Inflammatory macrophage treated with lipopolysaccharide for 4 hours (primary cell): ENCODE measurements at regions not wholly inside any gene's neighbourhood (a gene's known extent, or its start where the extent isn't known, plus 50 kb on each side); places are given as distances from the start of the nearest gene placed in this dataset.

Experiments
- DNase-seq: peaks from one replicate; pipeline ENCODE4 v3.0.0-alpha.2; 2020

DNA sequence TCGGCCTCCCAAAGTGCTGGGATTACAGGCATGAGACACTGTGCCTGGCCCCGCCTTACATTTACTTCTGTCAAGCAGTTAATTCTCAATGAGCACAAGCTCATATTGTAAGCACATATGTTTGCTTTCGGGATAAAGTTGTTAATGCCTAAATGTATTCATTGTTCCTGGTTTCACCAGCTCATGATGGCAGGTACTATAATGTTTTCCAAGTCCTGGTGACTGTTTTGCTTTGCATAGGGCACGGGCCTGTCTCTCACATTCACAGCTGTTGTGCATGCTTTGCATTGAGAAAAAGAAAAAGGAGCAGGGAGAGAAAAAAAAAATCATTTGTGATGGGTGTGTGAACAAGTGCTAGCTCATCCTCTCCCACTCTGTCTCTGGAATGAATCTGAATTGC lies 661.2 kb upstream of the TENM3 start:
- no peak for DNase-seq

DNA sequence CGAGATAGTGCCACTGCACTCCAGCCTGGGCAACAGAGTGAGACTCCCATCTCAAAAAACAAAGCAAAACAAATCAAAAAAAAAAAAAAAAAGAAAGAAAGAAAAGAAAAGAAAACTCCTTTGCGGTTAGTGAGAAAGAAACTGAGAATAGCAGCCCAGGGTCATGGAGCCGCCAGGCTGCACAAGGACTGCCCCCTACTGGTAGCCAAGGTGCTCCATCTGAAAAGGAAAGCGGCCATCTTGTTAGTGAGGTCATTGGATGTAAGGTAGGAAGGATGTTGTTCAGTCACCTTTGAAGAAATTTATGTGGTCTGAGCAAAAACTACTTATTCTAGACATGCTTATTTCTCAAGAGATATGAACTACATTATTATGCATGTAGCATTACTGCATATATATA lies 660.6 kb upstream of the TENM3 start:
- no peak for DNase-seq

DNA sequence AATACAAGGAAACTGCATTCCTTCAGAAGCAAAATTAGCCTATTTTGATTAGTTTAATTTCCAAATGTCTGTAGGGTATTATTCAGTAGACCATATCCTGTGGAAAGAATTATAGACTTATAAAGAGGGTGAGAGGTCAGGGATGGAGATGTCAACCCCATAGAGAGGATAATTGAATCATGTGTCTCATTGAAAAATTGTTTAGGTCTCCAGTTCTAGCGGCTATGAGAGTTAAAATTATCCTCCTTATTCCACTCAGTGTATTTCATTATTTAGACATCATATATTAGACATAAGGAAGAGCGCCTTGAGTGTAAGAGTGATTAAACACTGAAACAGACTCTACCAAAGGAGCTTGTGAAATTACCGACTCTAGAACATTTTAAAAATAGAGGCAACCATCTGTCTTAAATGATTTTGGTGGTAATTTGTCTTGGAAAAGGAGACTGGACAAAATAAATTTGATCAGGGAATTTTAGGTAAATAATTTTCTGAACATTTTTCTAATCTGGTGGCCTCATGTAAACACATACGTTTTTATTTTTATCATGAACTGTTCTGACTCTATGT lies 654.4 kb upstream of the TENM3 start:
- DNase-seq, result no peak

DNA sequence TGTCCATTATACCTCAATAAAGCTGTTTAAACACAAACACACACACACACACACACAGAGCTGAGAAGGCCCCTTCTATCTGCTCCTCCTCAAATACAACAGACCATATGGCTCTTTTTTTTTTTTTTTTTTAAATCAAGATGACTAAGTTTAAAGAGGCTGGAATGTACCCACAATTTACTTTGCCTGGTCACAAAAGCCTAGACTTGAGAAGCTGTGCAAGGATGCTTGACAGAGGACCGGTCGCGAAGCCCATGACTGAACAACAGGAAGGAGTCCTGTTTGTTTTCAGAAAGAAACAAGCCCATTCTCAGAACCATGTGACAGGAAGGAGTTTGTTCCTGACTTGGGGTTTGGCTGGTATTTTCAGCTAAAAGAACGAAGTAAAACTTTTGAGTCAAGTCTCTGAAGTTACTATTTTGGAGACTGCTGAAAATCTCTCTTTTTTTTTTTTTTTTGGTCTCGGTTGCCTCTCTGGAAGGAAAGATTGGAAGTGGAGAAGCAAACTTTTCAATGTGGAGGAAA lies 650.9 kb upstream of the TENM3 start:
- no peak for DNase-seq

DNA sequence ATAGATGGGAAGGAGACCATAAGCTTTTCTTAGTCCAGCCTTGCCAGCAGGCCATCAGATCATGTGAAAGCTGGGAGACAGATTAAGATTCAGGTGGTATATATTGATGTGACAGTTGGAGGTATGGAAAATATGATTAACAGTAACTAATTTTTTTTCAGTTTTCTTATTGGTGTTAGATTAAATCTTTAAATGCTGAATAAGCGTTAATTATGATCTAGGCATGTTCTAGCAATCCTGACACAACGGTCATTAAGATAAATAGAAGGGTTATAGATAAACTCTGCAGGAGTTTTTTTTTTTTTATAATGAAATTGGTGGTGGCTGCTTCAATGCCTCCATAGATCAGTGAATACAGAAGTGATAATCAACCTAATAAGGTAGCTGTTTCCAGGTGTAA lies 649.5 kb upstream of the TENM3 start:
- DNase-seq, result no peak

DNA sequence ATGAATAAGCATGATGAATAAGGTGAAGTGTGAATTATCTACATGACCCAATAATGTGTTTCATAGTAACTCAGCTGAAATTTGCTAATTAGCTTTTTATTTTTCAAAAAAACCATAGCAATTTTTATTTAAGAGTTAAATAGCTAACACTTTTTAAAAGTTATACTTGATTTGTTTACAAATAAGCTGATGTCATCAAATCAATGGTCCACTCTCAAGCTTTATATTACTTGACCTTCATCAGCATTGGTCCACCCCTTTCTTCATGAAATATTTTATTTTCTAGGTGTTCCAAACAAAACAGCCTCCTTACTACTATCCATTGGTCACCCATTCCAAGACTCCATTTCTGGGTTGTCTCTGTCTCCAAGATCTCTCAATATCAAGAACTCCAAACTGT lies 649.0 kb upstream of the TENM3 start:
- DNase-seq, result no peak

DNA sequence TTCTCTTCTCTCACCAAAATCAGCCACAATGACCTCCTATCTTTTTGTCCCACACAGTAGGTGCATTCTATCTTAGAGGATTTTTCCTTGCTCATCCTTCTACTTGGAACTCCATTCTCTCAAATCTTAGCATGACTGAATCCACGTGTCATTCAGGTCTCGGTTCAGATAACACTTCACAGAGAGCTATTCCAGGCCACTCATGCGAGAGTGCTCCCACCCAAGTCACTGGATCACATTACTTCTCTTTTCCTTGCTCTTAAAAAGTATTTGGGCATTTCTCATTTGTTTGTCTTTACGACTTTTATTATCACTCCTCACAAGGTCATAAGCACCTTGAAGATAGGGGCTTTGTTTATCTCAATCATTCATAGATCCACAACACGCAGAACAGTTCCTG lies 647.5 kb upstream of the TENM3 start:
- no peak for DNase-seq

DNA sequence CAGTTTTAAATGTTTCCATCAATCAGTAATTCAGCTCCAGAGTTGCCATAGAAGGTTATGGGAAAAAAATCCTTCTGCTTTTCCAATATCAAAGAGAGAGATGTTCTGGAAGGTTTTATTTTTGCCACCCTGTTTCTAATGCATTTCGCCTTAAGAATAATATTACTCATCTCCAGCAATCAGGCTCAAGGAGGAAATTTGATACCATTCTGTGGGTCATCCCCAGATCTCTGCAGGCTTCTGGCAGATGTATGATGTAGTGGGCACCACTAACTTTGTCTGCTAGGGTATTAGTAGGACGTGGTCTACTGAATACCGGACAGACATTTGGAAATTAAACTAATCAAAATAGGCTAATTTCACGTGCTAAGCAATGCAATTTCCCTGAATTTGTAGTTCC lies 645.4 kb upstream of the TENM3 start:
- no peak for DNase-seq

DNA sequence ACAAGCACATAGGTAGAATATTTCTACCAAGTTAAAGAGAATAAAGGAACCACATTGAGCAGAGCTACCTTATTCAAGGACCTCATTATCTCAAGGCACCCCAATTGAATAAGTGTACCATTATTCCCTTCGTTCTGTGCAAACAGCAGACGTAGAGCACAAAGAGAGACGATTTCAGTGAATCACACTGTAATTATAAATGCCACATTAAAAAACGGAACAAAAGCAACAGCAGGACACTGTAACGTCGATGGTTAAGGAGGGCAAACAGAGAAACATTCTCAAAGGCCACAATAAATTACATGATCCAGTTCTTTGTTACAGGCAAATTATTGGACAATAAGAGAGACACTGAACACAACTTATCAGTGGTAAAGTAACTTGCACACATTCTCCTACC lies 644.1 kb upstream of the TENM3 start:
- DNase-seq, result no peak

DNA sequence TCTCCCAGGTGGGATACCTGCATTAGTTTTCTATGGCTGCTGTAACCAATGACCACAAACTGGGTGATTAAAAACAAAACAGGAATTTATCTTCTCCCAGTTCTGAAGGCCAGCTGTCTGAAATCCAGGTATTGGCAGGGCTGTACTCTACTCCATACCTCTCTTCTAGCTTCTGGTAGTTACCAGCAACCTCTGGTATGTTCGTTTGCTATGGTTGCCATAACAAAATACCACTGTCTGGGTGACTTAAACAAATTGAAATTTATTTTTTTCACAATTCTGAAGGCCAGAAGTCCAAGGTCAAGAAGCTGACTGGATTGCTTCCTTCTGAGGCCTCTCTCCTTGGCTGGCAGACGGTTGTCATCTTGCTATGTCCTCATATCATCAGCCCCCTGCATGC lies 642.1 kb upstream of the TENM3 start:
- no peak for DNase-seq

DNA sequence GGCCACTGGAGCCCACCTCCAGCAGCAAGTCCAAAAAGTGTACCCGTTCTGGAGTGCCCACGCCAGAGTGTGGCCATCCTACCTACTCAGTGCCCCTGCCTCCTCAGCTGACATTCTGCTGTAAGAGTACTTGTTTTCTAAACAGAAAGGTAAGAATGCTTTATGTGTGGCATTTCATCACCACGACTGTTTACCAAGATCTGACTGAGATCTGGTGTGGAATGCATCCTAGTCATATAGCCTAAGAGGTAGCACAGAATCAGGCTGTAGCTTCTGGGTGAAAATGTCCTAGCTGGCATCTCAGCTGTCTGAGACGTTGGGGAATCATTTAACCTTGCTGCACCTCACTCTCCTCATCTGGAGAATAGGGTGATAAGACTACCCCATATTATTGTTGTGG lies 638.7 kb upstream of the TENM3 start:
- no peak for DNase-seq

DNA sequence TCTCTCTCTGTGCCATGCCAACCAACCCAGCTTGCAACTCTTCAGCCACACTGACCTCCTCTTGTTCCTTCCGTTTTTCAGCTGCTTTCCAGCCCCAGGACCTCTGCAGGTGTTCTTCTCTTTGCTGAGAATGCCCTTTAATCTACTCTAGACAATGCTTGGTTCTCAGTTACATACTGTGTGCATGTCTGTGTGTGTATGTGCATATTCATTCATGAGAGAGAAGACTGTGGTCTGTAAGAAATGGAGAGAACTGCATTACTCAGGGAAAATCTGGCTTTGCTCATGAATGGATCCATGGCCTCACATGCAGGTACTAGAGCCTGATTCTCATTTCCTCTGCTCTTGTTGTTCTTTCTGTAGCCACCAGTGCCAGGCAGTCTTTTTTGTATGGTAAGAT lies 636.9 kb upstream of the TENM3 start:
- DNase-seq, result no peak

DNA sequence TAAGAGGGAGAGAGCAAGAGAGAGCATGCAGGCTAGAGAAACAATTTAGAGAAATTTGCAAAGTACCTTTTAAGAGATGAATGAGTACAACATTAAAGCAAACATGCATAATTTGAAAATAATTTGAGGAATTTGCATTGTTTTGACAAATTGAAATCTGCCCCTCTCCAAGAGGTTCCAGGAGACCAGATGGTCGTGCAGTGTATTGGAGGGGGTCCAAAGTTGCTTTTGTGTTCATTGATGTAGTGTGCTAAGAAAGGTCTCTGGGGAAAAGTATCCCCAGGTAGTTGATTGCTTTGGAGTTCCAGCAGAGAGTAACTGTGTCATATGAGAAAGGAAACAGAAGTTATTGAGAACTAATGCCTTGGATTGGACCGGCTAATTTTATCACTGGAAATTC lies 635.0 kb upstream of the TENM3 start:
- DNase-seq, result no peak

DNA sequence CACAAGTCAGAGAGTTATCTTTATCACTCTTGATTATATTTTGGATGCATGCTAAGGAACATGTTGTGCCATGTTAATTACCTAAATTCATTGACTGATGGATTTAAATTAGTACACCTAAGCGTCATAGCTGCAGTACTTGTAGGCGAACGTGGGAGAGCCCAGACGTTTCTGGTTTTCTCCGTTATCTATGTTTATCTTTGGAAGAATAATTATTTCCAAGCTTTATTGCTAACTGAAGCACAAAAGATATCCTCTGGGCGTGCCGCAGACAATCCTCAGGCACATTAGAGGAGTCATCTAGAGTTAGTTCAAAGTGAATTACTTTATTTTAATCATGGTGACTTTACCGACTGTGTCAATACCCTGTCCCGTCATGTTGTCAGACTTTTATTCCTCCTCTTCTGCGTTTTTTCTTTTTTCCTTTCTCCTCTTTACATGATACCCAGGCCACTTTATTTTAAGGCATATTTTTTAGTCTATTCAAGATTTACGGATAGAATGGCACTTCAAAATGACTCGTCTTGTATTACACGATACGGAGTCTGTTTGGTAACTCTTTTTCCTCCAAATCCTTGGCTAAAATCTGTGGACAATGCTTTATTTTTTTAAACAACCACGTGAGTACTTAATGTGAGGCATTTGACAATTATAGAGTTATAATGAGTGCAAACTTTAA lies 632.0 kb upstream of the TENM3 start:
- DNase-seq, result no peak

DNA sequence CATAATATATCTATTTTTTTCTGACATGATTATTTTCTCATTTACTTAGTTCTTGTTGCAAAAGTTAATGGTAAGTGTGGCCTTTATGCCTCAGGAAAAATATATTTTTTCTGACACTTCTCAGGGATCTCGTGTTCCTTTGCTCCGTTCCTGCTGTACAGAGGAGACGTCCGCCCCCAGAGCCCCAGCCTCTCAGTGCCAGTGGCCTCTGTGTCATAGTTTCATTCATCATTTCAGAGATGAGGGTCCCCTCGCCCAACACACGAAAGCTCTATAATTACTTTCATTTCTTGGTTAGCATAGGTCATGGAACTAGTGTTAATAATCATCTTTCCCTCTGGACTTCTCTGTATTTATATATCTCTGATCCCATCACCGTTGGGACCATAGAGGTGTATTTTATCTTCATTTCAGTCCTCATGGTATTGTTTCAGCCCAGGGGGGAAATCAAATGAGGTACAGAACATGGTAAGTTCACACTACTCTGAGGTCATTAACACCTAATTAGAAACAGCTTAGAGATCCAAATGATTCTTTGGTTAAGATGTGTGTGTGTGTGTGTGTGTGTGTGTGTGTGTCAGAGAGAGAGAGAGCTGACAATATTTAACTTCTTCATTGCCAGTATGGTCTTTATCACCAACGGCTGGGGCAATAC lies 631.1 kb upstream of the TENM3 start:
- DNase-seq, result no peak

DNA sequence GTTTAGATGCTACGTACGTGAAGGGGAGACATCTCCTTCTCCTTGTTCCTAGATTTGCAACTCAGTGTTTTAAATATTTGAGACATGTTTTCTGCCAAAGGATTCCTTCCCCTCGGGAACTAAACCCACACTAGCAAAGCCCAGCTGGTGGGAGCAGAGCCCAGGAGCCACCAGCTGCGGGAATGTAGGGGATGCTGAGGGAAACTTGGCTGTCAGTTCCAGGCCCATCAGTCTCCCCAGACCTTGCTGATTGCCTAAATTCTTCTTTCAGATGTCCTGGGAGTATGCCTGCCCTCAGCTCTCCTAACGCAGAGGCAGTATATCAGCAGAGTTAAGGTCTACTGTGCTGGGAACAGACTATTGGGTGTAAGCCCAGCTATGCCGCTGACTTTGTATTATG lies 630.0 kb upstream of the TENM3 start:
- no peak for DNase-seq

DNA sequence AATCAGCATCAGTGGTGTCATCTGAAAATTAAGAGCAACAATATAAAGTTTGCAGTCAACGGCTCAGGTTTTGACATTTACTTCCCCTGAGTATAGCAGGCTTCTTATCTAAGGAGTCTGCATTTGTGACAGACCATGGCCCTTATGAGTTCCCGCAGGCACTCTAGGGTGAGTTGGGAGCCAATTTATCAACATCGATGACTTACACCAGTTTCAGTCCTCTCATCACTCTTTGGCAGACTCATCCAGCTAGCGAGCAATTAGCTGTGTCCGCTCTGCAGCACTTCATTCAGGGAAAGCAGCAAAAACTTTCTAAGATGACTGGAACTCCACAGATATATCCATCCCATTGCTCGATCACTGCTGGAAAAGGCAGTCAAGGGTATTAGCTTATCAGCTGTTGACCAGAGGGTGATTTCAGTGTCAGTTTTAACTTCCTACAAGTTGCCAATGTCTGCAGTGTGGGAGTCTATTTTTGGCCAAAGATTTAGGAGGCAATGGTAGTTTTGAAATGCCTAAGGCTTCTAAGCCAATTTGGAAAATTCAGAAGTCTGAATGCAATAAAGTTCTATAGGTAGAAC lies 625.1 kb upstream of the TENM3 start:
- DNase-seq, result no peak

DNA sequence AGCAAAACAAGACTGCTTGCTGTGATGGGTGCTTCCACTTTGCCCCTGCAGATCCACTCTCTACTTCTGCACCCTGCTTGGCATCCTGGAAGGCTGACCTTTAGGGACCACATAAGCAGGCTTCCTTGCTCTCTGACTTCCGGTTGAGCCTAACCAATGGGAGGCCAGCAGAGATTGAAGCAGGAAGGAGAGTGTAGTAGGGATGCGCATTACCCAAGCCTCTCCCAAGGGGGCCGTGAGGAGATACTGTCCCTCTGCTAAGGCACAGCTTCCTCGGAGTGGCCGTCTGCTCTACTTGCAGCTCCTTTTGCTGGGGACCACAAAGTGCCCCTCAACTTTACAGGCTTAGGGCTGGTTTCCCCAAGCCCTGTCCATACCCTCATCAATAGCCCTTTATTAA lies 624.3 kb upstream of the TENM3 start:
- DNase-seq, result no peak

DNA sequence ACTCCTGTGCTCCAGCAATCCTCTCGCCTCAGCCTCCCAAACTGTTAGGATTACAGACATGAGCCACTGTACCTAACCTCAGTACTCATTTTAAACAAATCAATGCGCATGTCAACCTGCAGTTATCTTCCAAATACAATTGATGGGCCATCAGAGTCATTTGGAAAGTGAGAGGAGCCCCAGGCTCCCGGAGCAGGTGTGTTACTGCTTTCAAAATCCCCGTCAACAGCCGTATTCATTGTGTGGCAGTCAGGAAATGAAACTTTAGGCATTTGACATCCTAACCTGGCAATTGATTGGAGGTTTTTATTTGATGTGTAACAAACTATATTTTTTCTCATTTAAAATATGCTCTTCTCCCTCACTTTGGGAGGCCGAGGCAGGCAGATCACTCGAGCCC lies 623.6 kb upstream of the TENM3 start:
- no peak for DNase-seq

DNA sequence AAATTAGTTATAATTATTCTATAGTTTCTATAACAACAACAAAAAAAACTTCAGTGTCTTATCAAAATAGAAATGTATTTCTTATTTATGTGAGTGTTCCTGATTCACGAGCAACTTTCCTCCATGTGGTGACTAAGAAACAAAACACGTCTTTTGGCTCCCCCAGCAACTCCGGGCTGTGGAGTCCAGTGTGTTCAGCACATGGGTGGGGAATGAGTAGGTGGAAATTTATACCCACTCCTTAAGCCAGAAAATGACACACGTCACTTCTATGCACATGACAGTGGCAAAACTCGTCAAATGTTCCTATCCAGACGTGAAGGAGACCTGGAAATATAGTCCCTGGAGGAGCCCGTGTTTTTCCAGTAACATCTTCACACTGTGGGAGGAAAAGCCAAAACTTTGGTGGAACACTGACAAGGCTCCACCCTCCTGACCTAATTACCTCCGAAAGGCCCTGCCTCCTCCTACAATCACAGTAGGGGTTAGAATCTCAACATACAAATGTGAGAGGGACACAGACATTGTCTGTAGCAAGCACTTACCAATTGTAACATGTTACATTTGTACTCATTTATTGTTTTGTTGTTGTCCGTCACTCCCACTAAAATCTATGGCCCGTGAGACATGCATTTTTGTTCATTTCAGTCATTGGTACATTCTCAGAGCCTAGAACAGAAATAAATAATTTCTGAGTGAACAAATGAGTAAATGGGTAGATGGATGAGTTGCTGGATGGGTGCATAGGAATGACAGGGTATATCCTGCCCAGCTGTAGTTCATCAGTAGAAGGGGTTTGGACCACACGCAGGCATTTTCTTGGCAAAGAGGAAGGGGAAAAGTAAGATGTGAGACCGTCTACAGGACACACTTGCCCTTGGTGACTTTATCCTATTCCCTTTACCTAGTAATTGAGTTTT lies 605.8 kb upstream of the TENM3 start:
- DNase-seq, result no peak

DNA sequence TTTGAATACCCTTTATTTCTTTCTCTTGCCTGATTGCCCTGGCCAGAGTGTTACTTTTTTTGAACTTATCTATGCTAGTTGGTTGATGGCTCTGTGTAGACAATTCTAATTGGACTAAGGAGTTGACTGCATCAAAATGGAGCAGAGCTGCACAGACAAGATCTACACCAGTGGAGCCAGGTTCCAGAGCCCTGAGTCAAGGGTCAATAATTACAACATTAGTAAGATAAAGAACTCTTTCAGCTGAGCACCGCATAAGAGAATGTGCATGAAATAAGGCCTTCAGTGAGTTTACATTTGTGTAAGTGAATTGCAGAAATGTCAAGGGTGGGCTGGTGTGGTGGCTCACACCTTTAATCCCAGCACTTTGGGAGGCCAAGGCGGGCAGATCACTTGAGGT lies 599.7 kb upstream of the TENM3 start:
- no peak for DNase-seq

DNA sequence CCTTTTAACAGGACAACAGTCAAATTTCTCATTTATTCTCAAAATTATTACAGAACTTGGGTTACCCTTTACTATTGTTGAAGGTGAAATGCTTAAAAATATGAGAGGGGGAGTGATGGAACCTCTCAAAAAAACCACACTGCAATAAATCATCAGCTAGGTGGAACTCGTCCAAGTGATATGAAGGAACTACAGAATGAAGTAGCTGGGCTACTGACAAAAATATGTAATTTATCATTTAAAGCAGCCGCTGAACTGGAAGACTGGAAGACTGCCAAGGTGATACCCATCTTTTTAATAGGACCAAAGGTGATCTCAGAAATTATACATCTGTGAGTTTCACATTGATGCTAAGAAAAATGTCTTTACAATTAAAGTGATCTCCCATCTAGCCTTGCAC lies 597.7 kb upstream of the TENM3 start:
- DNase-seq, result no peak

DNA sequence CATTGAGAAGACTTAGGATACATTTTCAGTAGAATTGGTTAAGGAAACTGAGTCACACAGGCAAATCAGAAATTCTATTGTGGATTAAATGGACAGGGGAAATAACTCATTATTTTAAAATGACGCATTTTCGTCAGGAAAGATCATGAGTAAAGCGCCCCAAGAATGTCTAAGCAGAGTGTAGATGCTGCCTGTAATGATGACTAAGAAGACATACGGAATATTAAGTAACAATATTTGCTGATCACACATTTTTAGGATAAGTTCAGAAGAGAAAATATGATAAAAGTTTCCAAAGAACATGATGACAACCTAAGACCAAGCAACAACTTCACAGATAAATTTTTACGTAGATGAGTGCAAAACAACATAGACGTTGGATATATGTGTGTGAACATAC lies 596.3 kb upstream of the TENM3 start:
- DNase-seq, result no peak
